ENCODE measurements at regions not wholly inside any gene's neighbourhood (a gene's known extent, or its start where the extent isn't known, plus 50 kb on each side); places are given as distances from the start of the nearest gene placed in this dataset.

- Histone ChIP-seq H3K4me3 (IDR thresholded peaks at IDR 0.05; ENCODE audit: insufficient read depth, low read depth, low read length) (no peak overlapping the region), H3K27me3 (ENCODE audit: insufficient read depth, low read depth) (no peaks in the 10 kb centered on the region), H3K4me2 (no peak overlapping the region), H4K20me1 (ENCODE audit: insufficient read depth) (no peaks in the 10 kb centered on the region), H3K4me1 (ENCODE audit: low read depth, poor library complexity, severe bottlenecking) (no peaks in the 10 kb centered on the region), H3K9ac (no peak overlapping the region), H3K27ac (no peak overlapping the region), H2AFZ (ENCODE audit: low read depth) (no peak overlapping the region), H3K36me3 (ENCODE audit: insufficient read depth) (no peaks in the 10 kb centered on the region), H3K79me2 (ENCODE audit: insufficient read depth, low read depth) (no peaks in the 10 kb centered on the region)
- TF ChIP-seq CTCF (conservative IDR thresholded peaks at IDR 0.05; ENCODE audit: low read depth, low read length), result no peak
Measured at GRCh38 chr2:19255481-19255880, 102.9 kb downstream of the OSR1 start.

GRCh38 chr2:19251554-19251953 is 106.9 kb downstream of the OSR1 start:
- no peak overlapping the region for H2AFZ ChIP-seq (ENCODE audit: low read depth)
- no peak overlapping the region for H3K4me2 ChIP-seq
- no peaks in the 10 kb centered on the region for H3K79me2 ChIP-seq (ENCODE audit: insufficient read depth, low read depth)
- H4K20me1 ChIP-seq (ENCODE audit: insufficient read depth), result no peaks in the 10 kb centered on the region
- H3K36me3 ChIP-seq (ENCODE audit: insufficient read depth), result no peaks in the 10 kb centered on the region
- TF ChIP-seq CTCF (conservative IDR thresholded peaks at IDR 0.05; ENCODE audit: low read depth, low read length), result no peak
- H3K4me3 ChIP-seq (IDR thresholded peaks at IDR 0.05; ENCODE audit: insufficient read depth, low read depth, low read length), result no peak overlapping the region
- H3K27me3 ChIP-seq (ENCODE audit: insufficient read depth, low read depth), result no peaks in the 10 kb centered on the region
- no peaks in the 10 kb centered on the region for H3K4me1 ChIP-seq (ENCODE audit: low read depth, poor library complexity, severe bottlenecking)
- no peak overlapping the region for H3K9ac ChIP-seq
- H3K27ac ChIP-seq, result no peak overlapping the region

GRCh38 chr2:19250906-19251305 is 107.5 kb downstream of the OSR1 start:
- Histone ChIP-seq H3K27me3 (ENCODE audit: insufficient read depth, low read depth) (no peaks in the 10 kb centered on the region), H3K36me3 (ENCODE audit: insufficient read depth) (no peaks in the 10 kb centered on the region), H3K79me2 (ENCODE audit: insufficient read depth, low read depth) (no peaks in the 10 kb centered on the region), H3K4me1 (ENCODE audit: low read depth, poor library complexity, severe bottlenecking) (no peaks in the 10 kb centered on the region), H3K9ac (no peak overlapping the region), H3K4me2 (no peak overlapping the region), H3K27ac (no peak overlapping the region), H2AFZ (ENCODE audit: low read depth) (no peak overlapping the region), H3K4me3 (IDR thresholded peaks at IDR 0.05; ENCODE audit: insufficient read depth, low read depth, low read length) (no peak overlapping the region), H4K20me1 (ENCODE audit: insufficient read depth) (no peaks in the 10 kb centered on the region)
- no peak for TF ChIP-seq CTCF (conservative IDR thresholded peaks at IDR 0.05; ENCODE audit: low read depth, low read length)

- Histone ChIP-seq H3K27me3 (ENCODE audit: insufficient read depth, low read depth) (no peaks in the 10 kb centered on the region), H4K20me1 (ENCODE audit: insufficient read depth) (no peaks in the 10 kb centered on the region), H3K27ac (no peak overlapping the region), H3K36me3 (ENCODE audit: insufficient read depth) (no peaks in the 10 kb centered on the region), H3K4me1 (ENCODE audit: low read depth, poor library complexity, severe bottlenecking) (no peaks in the 10 kb centered on the region), H3K79me2 (ENCODE audit: insufficient read depth, low read depth) (no peaks in the 10 kb centered on the region), H2AFZ (ENCODE audit: low read depth) (no peak overlapping the region), H3K9ac (no peak overlapping the region), H3K4me3 (IDR thresholded peaks at IDR 0.05; ENCODE audit: insufficient read depth, low read depth, low read length) (no peak overlapping the region), H3K4me2 (no peak overlapping the region)
- TF ChIP-seq CTCF (conservative IDR thresholded peaks at IDR 0.05; ENCODE audit: low read depth, low read length), result no peak
Measured at GRCh38 chr2:19247186-19247585, 111.2 kb downstream of the OSR1 start.

- Histone ChIP-seq H3K27ac (no peak overlapping the region), H4K20me1 (ENCODE audit: insufficient read depth) (no peaks in the 10 kb centered on the region), H3K9ac (no peak overlapping the region), H3K36me3 (ENCODE audit: insufficient read depth) (no peaks in the 10 kb centered on the region), H3K4me1 (ENCODE audit: low read depth, poor library complexity, severe bottlenecking) (no peaks in the 10 kb centered on the region), H2AFZ (ENCODE audit: low read depth) (no peak overlapping the region), H3K79me2 (ENCODE audit: insufficient read depth, low read depth) (no peaks in the 10 kb centered on the region), H3K27me3 (ENCODE audit: insufficient read depth, low read depth) (no peaks in the 10 kb centered on the region), H3K4me2 (no peak overlapping the region), H3K4me3 (IDR thresholded peaks at IDR 0.05; ENCODE audit: insufficient read depth, low read depth, low read length) (no peak overlapping the region)
- no peak for TF ChIP-seq CTCF (conservative IDR thresholded peaks at IDR 0.05; ENCODE audit: low read depth, low read length)
Measured at GRCh38 chr2:19246496-19246895, 111.9 kb downstream of the OSR1 start.
